Gastroesophageal sphincter (tissue), 4 donors: ENCODE measurements at regions not wholly inside any gene's neighbourhood (a gene's known extent, or its start where the extent isn't known, plus 50 kb on each side); places are given as distances from the start of the nearest gene placed in this dataset.

ENCODE experiments used
- ATAC-seq: fragments of 150-250 bp; one replicate; pipeline ENCODE4 v1.9.1; 2016; ENCODE audit warnings: mild to moderate bottlenecking, moderate library complexity
- H3K27ac ChIP-seq, 4 donors: fragments of 200-600 bp; sonication (generic) in 3 of 4; 1 replicate in 3 of 4; 2 replicates in 1 of 4; pipeline ENCODE4 v1.5.1; 2016 to 2019
- H3K27me3 ChIP-seq: fragments of 200-600 bp; sonication (generic); one replicate; pipeline ENCODE4 v1.5.1; 2019
- H3K36me3 ChIP-seq, 2 donors: fragments of 200-600 bp; sonication (generic); one replicate each; pipeline ENCODE4 v1.5.1; 2019; ENCODE audit warnings: control low read depth in 1 of 2
- H3K4me1 ChIP-seq, 3 donors: fragments of 200-600 bp; sonication (generic); 1 replicate in 2 of 3; 2 replicates in 1 of 3; pipeline ENCODE4 v1.5.1; 2016 to 2019; ENCODE audit warnings: control low read depth in 2 of 3
- H3K4me3 ChIP-seq, 2 donors: fragments of 200-600 bp; sonication (generic); one replicate each; pipeline ENCODE4 v1.5.1; 2019; ENCODE audit warnings: mild to moderate bottlenecking in 1 of 2, moderate library complexity in 1 of 2
- H3K9me3 ChIP-seq, 3 donors: fragments of 200-600 bp; sonication (generic); one replicate each; pipeline ENCODE4 v1.5.1; 2017 to 2019; ENCODE audit warnings: control low read depth in 2 of 3
- CTCF ChIP-seq, 4 experiments: fragments of 200-600 bp in 2 of 4; fragments of 450-650 bp in 2 of 4; sonication (generic) in 1 of 4; IDR thresholded peaks; one replicate each; pipeline ENCODE4 v1.5.1; 2017 to 2019; ENCODE audit warnings: antibody characterized with exemption in 4 of 4, mild to moderate bottlenecking in 2 of 4, moderate library complexity in 2 of 4
- EP300 ChIP-seq: sonication (generic); formaldehyde crosslinking; IDR thresholded peaks from one replicate; pipeline ENCODE4 v1.6.1; 2017; ENCODE audit warnings: antibody characterized with exemption, mild to moderate bottlenecking
- POLR2A ChIP-seq, 2 donors: fragments of 450-650 bp; IDR thresholded peaks; one replicate each; pipeline ENCODE4 v1.6.1; 2017; ENCODE audit warnings: antibody characterized with exemption in 2 of 2, mild to moderate bottlenecking in 2 of 2, moderate library complexity in 1 of 2
- POLR2AphosphoS5 ChIP-seq: sonication (generic); formaldehyde crosslinking; IDR thresholded peaks from one replicate; pipeline ENCODE4 v1.6.1; 2017; ENCODE audit warnings: antibody characterized with exemption
- WGBS, 2 donors: methylation state at CpG; one replicate each; pipeline ENCODE4 v1.1.5; 2018; ENCODE audit warnings: low coverage in 1 of 2; 5-methylcytosine and 5-hydroxymethylcytosine counted together

GRCh38 chr9:73583576-73583975 is 431.9 kb downstream of the ANXA1 start:
- TF ChIP-seq CTCF (IDR thresholded peaks at IDR 0.05) (no peak), EP300 (no peak), POLR2AphosphoS5 (no peak), POLR2A (IDR thresholded peaks at IDR 0.05) (no peak)
- Histone ChIP-seq H3K4me3 (no peak overlapping the region), H3K4me1 (no peaks in the 10 kb centered on the region), H3K36me3 (no peaks in the 10 kb centered on the region), H3K9me3 (no peaks in the 10 kb centered on the region), H3K27ac (no peak overlapping the region), H3K27me3 (no peaks in the 10 kb centered on the region)
- ATAC-seq: no peak

GRCh38 chr9:73595036-73595545 is 443.4 kb downstream of the ANXA1 start:
- H3K4me1 ChIP-seq: no peaks in the 10 kb centered on the region
- TF ChIP-seq POLR2A (IDR thresholded peaks at IDR 0.05): no peak
- TF ChIP-seq POLR2AphosphoS5: no peak
- TF ChIP-seq EP300: no peak
- TF ChIP-seq CTCF (IDR thresholded peaks at IDR 0.05): no peak
- H3K36me3 ChIP-seq: no peaks in the 10 kb centered on the region
- no peak overlapping the region for H3K4me3 ChIP-seq
- ATAC-seq: no peak
- WGBS, 2 donors: 66 to 80% methylated on average over 3 of the region's 3 CpGs
- no peaks in the 10 kb centered on the region for H3K27me3 ChIP-seq
- H3K9me3 ChIP-seq: no peaks in the 10 kb centered on the region
- H3K27ac ChIP-seq: no peak overlapping the region

- Histone ChIP-seq H3K4me1 (no peaks in the 10 kb centered on the region), H3K9me3 (no peaks in the 10 kb centered on the region), H3K4me3 (no peak overlapping the region), H3K36me3 (no peaks in the 10 kb centered on the region), H3K27ac (no peak overlapping the region), H3K27me3 (no peaks in the 10 kb centered on the region)
- ATAC-seq: no peak
- WGBS, 2 donors: 11 to 40% methylated on average over 1 of the region's 1 CpG
- TF ChIP-seq POLR2A (IDR thresholded peaks at IDR 0.05): no peak
- TF ChIP-seq EP300: no peak
- TF ChIP-seq CTCF (IDR thresholded peaks at IDR 0.05): no peak
- TF ChIP-seq POLR2AphosphoS5: no peak
These were observed 444.7 kb downstream of the ANXA1 start for GRCh38 chr9:73596321-73596720.

GRCh38 chr9:73597039-73597438 is 445.4 kb downstream of the ANXA1 start:
- Histone ChIP-seq H3K4me1 (no peaks in the 10 kb centered on the region), H3K9me3 (no peaks in the 10 kb centered on the region), H3K27me3 (no peaks in the 10 kb centered on the region), H3K36me3 (no peaks in the 10 kb centered on the region), H3K27ac (no peak overlapping the region), H3K4me3 (no peak overlapping the region)
- no peak for ATAC-seq
- WGBS, 2 donors: 64 to 76% methylated on average over 5 of the region's 5 CpGs
- TF ChIP-seq POLR2AphosphoS5 (no peak), EP300 (no peak), POLR2A (IDR thresholded peaks at IDR 0.05) (no peak), CTCF (IDR thresholded peaks at IDR 0.05) (no peak)

GRCh38 chr9:73597771-73598170 is 446.1 kb downstream of the ANXA1 start:
- TF ChIP-seq EP300 (no peak), CTCF (IDR thresholded peaks at IDR 0.05) (no peak), POLR2A (IDR thresholded peaks at IDR 0.05) (no peak), POLR2AphosphoS5 (no peak)
- Histone ChIP-seq H3K27ac (no peak overlapping the region), H3K36me3 (no peaks in the 10 kb centered on the region), H3K4me1 (no peaks in the 10 kb centered on the region), H3K27me3 (no peaks in the 10 kb centered on the region), H3K9me3 (no peaks in the 10 kb centered on the region), H3K4me3 (no peak overlapping the region)
- 44 to 52% methylated on average over 4 of the region's 4 CpGs for WGBS, 2 donors
- no peak for ATAC-seq
